Activated CD8-positive, alpha-beta memory T cell treated with anti-CD3 and anti-CD28 coated beads, Interleukin-2, amount 50 U/mL, for 1 hour (primary cell): ENCODE measurements at regions not wholly inside any gene's neighbourhood (a gene's known extent, or its start where the extent isn't known, plus 50 kb on each side); places are given as distances from the start of the nearest gene placed in this dataset.
"Not testable (repeated sequence)": the region's sequence is repeated elsewhere in the genome, so short reads cannot be mapped to it uniquely, and the experiment has no call there.

Source experiments
- DNase-seq: peaks from one replicate; pipeline ENCODE4 v3.0.0-alpha.2; 2020; ENCODE audit errors: extremely low read depth

DNA sequence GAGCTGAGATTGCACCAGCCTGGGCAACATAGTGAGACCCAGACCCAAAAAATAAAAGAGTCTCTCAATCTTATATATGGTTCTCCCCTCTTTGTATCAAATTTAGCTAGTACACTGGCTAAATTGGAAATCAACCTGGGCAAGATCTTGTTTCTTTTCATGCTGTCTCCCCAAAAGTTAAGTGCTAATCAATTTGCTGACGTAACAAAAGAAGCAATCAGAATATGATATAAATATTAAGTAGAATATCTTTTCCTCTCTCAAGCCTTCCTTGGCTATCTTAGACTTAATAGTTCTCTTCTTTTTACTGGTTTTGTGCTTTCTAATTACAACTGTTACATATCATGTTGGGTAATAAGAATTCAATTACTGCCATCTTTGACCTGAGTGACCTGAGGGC, 258.9 kb downstream of the KCNRG start:
- no peak for DNase-seq

DNA sequence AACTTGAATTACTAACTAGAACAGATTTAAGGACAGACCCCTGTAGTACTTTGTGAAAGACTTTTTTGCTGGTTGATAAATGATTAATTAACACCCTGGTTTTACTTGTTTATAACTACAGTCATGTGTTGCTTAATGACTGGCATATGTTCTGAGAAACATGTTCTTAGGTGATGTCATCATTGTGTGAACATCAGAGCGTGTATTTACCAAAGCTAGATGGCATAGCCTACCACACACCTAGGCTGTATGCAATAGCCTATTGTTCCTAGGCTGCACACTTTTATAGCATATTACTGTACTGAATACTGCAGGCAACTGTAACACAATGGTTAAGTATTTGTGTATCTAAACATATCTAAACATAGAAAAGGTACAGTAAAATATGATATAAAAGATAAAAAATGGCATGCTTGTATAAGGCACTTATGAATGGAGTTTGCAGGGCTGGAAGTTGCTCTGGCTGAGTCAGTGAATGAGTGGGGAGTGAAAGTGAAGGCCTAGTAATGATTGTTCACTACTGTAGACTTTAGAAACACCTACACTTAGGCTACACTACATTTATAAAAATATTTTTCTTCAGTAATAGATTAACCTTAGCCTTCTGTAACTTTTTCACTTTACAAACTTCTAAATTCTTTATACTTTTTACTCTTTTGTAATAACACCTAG, 260.3 kb downstream of the KCNRG start:
- DNase-seq, result no peak

- DNase-seq, result no peak
Measured at GRCh38 chr13:50276550-50276949, 261.3 kb downstream of the KCNRG start.

GRCh38 chr13:50277127-50277526, 261.9 kb downstream of the KCNRG start:
- DNase-seq, result no peak

DNA sequence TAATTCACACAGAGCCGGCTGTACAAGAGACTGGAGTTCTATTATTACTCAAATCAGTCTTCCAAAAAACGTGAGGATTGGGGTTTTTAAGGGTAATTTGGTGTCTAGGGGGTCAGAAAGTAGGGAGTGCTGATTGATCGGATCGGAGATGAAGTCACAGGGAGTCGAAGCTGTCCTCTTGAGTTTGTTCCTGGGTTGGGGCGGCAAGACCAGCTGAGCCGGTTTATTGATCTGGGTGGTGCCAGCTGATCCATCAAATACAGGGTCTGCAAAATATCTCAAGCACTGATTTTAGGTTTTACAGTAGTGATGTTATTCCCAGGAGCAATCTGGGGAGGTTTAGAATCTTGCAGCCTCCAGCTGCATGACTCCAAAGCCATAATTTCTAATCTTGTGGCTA, 262.7 kb downstream of the KCNRG start:
- DNase-seq, result no peak

DNA sequence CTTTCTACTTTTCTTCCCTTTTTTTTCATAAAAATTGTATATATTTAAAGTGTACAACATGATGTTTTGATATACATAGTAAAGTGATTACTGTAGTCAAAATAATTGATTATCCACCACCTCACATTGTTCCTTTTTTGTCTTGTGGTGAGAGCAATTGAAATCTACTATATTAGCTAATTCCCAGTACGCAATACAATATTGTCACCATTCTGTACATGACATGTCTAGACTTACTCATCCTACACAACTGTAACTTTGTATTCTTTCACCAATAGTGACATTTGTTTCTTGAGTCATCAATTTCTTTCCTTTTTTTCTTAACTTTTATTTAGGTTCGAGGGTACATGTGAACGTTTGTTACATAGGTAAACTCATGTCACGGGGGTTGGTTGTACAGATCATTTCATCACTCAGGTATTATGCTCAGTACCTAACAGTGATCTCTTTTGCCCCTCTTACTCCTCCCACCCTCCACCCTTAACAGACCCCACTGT, 265.2 kb downstream of the KCNRG start:
- no peak for DNase-seq

- no peak for DNase-seq
Measured at GRCh38 chr13:50282016-50282415, 266.8 kb downstream of the KCNRG start.

GRCh38 chr13:50283017-50283416, 267.8 kb downstream of the KCNRG start:
- no peak for DNase-seq

DNA sequence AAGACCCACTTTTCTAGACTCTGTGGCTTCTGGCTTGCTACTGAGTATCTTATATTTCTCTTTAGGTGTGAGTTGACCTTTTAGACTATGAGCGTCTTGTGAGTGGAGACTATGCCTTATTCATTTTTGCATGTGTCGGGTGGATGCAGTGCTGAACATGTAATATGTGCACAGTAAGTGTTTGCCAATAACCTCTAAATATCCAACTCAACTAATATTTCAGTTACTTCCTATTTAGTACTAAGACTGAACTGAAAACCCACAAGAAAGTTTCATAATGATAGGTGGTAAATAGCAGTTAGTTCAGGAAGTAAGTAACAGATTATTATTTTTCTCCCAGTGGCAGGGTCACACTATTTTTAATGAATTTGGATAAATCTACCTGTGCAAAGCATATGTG, 269.3 kb downstream of the KCNRG start:
- no peak for DNase-seq

GRCh38 chr13:50285283-50285682, 270.0 kb downstream of the KCNRG start:
- no peak for DNase-seq

GRCh38 chr13:50286324-50286723, 271.1 kb downstream of the KCNRG start:
- DNase-seq, result no peak

GRCh38 chr13:50290186-50290585, 274.9 kb downstream of the KCNRG start:
- DNase-seq, result no peak

GRCh38 chr13:50291611-50292010, 276.4 kb downstream of the KCNRG start:
- no peak for DNase-seq

DNA sequence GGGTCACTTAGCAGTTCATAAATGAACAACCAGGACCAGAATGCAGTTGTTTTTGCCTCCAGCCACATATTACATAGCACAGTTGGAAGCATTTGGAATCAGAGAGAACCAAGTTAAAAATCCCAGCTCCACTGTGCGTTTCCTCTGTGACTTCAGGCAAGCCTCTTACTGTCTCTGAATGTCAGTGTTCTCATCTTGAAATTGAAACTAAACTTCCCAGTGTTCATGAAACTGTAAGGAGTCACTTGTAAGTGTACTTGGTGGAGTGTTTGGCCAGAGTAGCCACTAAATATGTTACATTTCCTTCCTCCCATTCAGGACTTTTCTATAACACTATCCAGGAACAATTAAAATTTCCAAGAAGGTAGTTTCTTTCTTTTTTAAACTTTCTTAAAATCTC, 276.8 kb downstream of the KCNRG start:
- no peak for DNase-seq

GRCh38 chr13:50294425-50294824, 279.2 kb downstream of the KCNRG start:
- DNase-seq, result not testable (repeated sequence)

GRCh38 chr13:50299546-50300249, 284.5 kb downstream of the KCNRG start:
- no peak for DNase-seq

DNA sequence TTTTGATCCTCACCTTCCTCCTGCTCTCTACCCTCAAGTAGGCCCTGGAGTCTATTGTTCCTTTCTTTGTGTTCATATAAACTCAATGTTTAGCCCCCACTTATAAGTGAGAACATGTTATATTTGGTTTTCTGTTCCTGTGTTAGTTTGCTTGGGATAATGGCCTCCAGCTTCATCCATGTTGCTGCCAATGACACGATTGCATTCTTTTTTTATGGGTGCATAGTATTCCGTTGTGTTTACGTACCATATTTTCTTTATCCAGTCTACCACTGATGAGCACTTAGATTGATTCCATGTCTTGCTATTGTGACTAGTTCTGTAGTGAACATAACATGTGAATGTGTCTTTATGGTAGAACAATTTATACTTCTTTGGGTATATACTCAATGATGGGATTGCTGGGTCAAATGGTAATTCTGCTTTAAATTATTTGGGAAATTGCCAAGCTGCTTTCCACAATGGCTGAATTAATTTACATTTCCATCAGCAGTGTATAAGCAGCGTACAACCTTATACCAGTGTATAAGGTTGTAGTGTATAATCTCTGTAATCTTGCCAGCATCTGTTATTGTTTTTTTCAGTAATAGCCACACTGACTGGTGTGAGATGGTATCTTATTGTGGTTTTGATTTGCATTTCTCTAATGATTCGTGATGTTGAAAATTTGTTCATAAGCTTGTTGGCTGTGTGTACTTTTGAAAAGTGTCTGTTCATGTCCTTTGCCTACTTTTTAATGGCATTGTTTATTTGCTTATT, 288.9 kb downstream of the KCNRG start:
- DNase-seq, result no peak

GRCh38 chr13:50306156-50306555, 290.9 kb downstream of the KCNRG start:
- DNase-seq, result no peak

GRCh38 chr13:50309318-50309717, 294.1 kb downstream of the KCNRG start:
- DNase-seq, result no peak

GRCh38 chr13:50309882-50310594, 294.8 kb downstream of the KCNRG start:
- DNase-seq, result no peak

DNA sequence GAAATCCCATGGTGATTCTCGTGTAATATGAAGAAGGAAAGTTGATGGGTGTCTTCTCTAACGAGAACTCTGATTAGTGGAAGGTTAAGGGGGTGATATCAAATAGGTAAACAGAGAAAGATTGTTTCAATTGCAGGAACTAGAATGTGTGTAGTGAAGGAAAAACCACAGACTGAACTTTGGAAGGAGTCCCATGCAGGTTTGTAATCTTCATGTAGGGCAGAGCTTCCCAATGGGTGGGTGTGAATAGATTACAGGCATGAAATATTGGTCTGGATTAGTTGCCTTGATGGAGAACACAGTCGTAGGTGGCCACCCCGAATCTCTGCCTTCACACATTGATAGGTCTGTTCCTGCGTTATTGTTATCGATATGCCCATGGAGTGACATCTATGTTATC, 295.5 kb downstream of the KCNRG start:
- no peak for DNase-seq

GRCh38 chr13:50318887-50319286, 303.6 kb downstream of the KCNRG start:
- DNase-seq, result no peak
